GM21619 (cell line): ENCODE measurements at regions not wholly inside any gene's neighbourhood (a gene's known extent, or its start where the extent isn't known, plus 50 kb on each side); places are given as distances from the start of the nearest gene placed in this dataset.
A peak's percentile ranks its signal among the peaks of the same experiment; 100 is the strongest.
"Not testable (repeated sequence)": the region's sequence is repeated elsewhere in the genome, so short reads cannot be mapped to it uniquely, and the experiment has no call there.

Experiments used
- ATAC-seq: cut with Tn5 transposase; IDR thresholded peaks from one replicate; pipeline ENCODE4 v1.9.1; 2021; ENCODE audit not compliant: unreplicated experiment

DNA sequence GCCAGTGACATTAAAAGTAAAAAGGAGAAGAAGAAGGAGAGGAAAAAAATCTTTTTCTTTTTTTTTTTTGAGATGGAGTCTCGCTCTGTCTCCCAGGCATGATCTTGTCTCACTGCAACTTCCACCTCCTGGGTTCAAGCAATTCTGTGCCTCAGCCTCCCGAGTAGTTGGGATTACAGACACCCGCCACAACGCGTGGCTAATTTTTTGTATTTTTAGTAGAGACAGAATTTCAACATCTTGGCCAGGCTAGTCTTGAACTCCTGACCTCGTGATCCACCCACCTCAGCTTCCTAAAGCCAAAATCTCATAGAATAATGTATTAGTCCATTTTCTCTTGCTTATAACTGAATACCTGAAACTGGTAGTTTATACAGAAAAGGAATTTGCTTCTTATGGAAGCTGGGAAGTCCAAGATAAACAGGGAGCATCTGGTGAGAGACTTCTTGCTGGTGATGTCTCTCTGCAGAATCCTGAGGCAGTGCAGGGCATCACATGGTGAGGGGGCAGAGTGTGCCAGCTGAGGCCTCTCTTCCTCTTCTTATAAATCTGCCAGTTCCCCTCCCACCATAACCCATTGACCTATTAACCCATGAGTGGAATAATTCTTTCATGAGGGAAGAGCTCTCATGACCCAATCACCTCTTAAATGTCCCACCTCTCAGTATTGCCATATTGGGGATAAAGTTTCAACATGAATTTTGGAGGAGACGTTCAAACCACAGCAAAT, 466.3 kb downstream of the GADD45G start:
- no peak for ATAC-seq

DNA sequence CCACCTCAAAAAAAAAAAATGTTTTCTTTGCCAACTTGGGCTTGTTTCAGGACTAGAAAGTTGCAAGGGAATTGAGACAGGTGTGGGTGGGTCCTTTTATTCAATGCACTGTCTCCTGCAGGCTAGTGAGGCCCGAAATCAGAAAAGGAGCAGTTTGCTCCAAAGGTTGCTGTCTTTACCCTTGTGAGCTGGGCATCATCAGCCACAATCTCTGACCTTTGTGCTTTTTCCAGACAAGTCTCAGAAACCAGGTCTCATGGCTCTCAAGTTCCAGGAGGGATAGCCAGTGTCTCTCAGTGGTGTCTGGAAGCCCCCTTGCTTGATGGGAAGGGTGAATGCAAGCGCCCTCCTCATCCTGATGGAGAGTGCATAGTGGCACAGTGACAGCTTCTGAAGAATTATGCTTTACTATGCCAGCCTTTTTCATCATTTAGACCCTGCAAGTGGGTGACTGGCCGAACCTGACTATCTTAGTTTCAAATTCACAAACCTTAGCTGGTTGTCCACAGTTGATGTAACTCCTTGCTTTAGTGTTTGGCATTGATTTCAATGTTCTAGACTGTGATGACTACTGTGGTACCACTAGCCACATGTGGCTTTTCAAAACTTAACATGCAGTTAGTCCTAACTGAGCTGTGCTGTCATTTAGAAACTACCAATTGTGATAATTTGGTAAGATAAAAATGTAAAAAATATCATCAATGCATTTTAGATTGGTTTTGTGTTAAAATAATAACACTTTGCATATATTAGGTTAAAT, 468.6 kb downstream of the GADD45G start:
- ATAC-seq = no peak

DNA sequence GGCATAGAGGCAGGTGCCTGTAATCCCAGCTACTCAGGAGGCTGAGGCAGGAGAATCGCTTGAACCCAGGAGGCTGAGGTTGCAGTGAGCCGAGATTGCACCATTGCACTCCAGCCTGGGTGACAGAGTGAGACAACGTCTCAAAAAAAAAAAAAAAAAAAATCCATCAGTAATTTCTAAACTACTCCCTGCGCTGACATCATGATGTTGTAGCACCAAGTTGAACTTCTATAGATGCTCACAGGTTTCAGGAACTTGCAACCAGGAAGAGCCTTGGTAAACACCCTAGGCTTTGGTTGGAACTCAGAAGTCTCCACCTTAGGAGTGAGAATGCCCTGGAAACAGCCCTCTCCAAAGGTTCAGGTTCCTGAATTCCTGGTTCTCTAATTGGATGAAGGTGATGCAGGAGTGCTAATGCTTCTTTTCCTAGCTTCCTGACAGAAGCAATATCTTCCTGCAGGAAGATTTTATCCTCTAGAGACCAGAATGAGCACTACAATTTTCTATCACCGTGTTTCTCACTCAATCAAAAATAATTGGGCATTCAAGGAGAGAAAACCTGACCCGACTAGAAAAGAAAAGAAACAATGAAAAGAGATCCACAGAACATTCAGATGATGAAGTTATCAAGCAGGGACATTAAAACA, 469.6 kb downstream of the GADD45G start:
- no peak for ATAC-seq

DNA sequence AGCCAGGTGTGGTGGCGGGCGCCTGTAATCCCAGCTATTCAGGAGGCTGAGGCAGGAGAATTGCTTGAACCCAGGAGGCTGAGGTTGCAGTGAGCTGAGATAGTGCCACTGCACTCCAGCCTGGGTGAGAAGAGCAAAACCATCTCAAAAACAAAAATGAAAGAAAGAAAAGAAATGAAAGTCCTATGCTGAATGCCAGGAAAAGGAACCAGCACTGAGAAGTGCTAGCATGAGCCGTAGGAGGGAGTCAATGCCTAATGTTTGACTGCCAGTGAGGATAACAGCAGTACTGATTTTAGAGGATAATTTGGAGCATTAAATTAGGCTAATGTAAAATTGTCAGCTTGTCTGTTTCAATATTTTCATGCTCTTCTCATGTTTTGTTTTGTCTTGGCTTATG, 472.8 kb downstream of the GADD45G start:
- ATAC-seq = not testable (repeated sequence)

- ATAC-seq = no peak
Measured at GRCh38 chr9:90078988-90079421, 474.2 kb downstream of the GADD45G start.

DNA sequence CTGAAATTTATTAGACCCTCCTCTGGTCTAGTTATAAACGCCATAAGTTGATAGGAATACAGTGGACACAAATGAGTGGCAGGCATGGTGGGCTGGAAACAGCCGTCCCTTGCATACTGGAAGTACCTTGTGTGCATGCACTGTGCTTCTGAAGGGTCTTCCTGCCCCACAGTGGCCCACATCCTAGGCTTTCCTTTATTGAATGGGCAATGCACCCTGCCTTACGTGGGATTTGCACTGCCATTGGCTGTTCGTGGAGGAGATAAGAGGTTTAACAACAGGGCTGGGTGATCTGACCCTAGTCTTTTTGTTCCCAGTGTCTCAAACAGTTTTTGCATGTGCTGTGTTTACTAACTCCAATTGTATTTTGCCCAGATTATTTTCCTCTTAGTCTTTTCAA, 480.8 kb downstream of the GADD45G start:
- no peak for ATAC-seq

DNA sequence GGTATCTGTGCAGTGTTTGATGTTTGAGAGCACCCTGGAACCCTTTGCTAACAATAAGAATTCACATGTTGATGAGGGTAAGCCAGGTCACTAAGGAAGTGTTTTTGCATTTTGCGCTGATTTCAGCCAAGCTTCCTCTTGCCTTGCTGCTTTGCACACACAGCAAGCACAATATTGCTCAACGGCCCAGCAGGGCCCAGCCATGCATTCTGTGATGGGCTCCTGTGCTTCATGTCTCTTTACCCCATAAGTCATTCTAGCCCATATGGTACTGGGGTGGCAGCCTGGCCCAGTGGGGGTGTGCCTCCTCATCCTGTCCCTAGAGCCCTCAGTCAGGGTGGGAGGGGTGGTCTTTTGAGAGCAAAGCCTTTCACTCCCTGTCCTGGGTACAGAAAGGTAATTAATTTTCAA, 481.3 kb downstream of the GADD45G start:
- no peak for ATAC-seq

GRCh38 chr9:90088434-90088833, 483.6 kb downstream of the GADD45G start:
- no peak for ATAC-seq

- no peak for ATAC-seq
Measured at GRCh38 chr9:90088856-90089255, 484.0 kb downstream of the GADD45G start.

- ATAC-seq = no peak
Measured at GRCh38 chr9:90090997-90091396, 486.2 kb downstream of the GADD45G start.

DNA sequence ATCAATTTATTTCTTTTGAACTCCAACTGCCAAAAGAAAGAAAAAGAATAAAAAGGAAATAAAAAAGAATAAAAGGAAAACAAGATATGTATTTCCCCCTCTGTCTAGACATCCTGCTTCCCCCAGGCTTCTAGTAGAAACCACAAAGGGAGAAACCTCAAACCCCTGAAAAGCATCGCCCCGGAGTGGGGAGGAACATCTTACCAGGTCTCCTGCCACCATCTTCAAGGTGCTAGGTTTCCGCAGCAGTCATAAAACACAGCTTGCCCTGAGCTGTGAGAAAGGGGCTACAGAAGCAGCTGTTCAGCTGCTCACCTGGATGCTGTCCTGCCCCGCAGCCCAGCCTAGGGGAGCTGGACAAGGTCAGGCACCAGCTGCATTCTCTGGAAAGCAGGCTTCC, 487.7 kb downstream of the GADD45G start:
- no peak for ATAC-seq

DNA sequence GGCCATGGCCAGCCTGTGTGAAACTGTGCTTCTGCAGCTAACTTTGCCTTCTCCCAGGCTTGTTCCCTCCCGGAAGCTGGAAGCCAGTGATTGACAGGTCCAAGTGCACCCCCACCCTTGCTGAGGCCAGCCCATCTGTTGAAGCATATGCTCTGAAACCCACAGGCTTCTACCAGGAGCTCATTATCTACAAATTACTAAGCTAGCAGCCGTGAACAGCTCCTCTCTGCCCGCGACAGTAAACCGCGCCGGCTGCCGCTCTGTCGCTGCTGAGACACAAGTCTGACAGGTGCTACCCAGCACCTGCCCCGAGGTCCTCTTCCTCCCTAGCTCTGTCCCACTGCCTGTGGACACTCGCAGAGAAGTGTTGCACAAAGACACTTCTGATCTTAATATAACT, 490.9 kb downstream of the GADD45G start:
- no peak for ATAC-seq

- ATAC-seq = no peak
Measured at GRCh38 chr9:90097237-90097636, 492.4 kb downstream of the GADD45G start.

- ATAC-seq = no peak
Measured at GRCh38 chr9:90098408-90098807, 493.6 kb downstream of the GADD45G start.

DNA sequence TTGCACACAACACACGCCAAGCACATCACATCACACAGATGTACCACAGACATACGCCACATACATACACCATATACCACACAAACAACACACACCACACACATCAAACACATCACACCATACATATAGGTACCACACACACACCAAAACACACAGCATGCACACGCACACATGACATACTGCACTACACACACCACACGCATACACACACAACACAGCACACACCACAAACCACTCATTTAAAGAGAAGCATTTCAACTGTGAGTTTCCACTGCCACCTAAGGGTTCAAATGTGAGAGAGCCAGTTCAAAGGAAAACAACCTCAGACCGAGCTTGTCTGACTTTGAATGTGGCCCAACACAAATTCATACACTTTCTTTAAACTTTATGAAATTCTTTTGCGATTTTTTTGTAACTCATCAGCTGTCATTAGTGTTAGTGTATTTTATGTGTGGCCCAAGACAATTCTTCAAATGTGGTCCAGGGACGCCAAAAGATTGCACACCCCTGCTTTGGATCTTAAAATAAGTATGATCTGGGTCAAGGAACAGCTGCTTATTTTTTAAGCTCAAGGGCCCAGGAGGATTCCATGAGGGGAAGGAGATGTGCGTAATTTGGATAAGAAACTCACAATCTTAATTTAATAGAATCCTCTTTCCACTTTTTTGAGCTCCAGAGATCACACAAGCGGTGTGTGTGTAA, 494.6 kb downstream of the GADD45G start:
- ATAC-seq = no peak

DNA sequence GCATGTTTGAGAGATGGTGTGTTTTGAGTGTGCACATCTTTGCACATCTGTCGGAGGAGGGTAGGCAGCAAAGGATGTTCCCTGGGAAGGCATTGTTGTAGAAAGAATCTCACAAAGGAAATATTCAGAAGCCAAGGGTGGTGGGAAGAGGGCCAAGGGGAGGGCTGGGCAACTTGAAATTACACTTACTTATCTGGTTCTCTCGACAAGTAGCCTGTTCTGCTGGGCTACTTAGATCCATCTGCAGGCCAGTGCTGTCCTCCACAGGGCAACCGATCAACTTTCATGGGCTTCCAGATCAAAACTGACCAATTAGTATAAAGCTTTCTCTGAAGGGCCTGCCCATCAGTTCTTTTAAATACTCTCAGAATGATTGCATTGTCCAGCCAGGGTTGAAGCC, 495.2 kb downstream of the GADD45G start:
- no peak for ATAC-seq

GRCh38 chr9:90102292-90102901, 497.6 kb downstream of the GADD45G start:
- peak; percentile 91 for ATAC-seq

DNA sequence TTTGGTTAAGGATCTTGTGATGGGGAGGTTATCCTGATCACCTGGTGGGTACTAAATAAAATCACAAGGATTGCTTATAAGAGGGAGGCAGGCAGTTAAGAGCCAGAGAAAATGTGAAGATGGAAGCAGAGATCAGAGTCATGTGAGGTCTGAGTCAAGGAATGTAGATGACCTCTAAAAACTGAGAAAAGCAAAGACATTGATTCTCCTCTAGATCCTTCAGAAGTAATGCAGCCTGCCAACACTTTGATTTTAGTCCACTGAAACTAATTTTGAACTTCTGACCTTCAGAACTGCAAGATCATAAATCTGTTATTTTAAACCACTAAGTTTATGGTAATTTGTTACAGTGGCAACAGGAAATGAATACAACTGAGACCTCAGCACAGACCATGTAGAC, 499.0 kb downstream of the GADD45G start:
- ATAC-seq = no peak

DNA sequence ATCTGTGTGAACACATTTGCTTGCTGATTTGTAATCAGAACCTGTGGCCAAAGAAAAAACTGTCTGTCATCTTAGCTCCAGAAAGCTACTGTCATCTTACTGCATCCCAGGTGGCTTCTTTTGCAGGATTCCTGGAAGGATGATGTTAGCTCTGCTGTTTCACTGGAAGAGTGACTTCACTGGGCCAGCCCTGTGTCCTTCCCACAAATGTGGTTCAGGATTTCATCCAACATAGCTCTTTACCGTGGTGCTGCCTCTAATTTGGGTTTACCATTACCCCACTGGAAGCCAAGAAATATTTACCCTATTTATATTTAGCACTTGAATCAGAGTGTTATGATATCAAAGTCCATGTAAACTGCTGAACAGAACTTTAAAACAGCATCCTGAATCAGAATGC, 501.0 kb downstream of the GADD45G start:
- no peak for ATAC-seq

DNA sequence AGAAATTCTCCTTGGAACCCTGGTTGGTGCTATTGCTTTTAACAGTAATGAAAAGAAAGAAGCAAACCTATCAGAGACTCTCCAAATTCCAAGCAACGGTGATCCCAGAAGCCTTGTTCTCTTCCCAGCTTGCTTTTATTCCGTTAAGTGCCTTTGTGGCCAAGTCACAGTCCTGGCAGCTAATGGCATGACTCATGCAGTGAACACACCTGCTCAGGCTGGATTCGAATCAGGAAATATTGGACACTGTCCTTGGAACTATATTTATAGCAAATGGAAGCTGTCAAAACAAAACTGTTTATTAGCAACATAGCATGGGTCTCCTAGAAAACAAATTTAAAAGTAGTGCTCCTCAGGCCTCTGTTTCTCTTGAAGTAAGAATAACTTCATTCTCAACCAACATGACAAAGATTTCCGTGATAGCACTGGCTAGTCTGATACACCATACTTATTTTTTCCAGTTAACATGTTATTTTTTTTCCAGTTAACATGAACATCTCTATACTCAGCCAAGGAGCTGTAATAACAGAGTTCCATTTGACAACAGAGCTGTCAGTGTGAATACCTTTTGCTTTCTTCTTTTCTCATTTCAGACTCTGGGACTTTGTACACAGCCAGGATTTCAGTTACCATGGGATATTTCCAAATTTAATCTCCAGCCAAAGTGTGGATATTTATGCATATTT, 502.4 kb downstream of the GADD45G start:
- ATAC-seq = no peak
